Loucy (cell line): ENCODE measurements at regions not wholly inside any gene's neighbourhood (a gene's known extent, or its start where the extent isn't known, plus 50 kb on each side); places are given as distances from the start of the nearest gene placed in this dataset.

ENCODE experiments used
- H2AFZ ChIP-seq: fragments of 200-600 bp; sonication (generic); 2 replicates; pipeline ENCODE4 v1.6.0; 2016; ENCODE audit warnings: antibody characterized with exemption, mild to moderate bottlenecking, low read length, moderate library complexity
- H3F3A ChIP-seq: fragments of 200-600 bp; 2 replicates; pipeline ENCODE4 v1.6.0; 2016; ENCODE audit warnings: antibody characterized with exemption, low read depth, mild to moderate bottlenecking
- H3K27me3 ChIP-seq: fragments of 200-600 bp; sonication (generic); 2 replicates; pipeline ENCODE4 v1.6.1; 2014; ENCODE audit warnings: low read length, mild to moderate bottlenecking; ENCODE audit not compliant: insufficient read depth, poor library complexity, severe bottlenecking
- H3K36me3 ChIP-seq: fragments of 200-600 bp; sonication (generic); 2 replicates; pipeline ENCODE4 v1.6.1; 2016; ENCODE audit warnings: low read length; ENCODE audit not compliant: insufficient read depth
- H3K4me1 ChIP-seq: fragments of 200-600 bp; sonication (generic); 2 replicates; pipeline ENCODE4 v1.5.1; 2014; ENCODE audit warnings: low read length, mild to moderate bottlenecking; ENCODE audit not compliant: insufficient read depth, poor library complexity, severe bottlenecking
- H3K4me2 ChIP-seq: fragments of 200-600 bp; sonication (generic); 2 replicates; pipeline ENCODE4 v1.6.0; 2014; ENCODE audit warnings: antibody characterized with exemption, low read length, low read depth, mild to moderate bottlenecking; ENCODE audit not compliant: poor library complexity, severe bottlenecking
- H3K4me3 ChIP-seq: fragments of 200-600 bp; sonication (generic); 2 replicates; pipeline ENCODE4 v1.5.1; 2014; ENCODE audit warnings: low read length, mild to moderate bottlenecking, mixed read lengths; ENCODE audit not compliant: poor library complexity, severe bottlenecking
- H3K79me2 ChIP-seq: fragments of 200-600 bp; sonication (generic); 2 replicates; pipeline ENCODE4 v1.6.1; 2014; ENCODE audit warnings: low read length; ENCODE audit not compliant: insufficient read depth
- H3K9ac ChIP-seq: fragments of 200-600 bp; sonication (generic); 2 replicates; pipeline ENCODE4 v1.6.0; 2014; ENCODE audit warnings: mild to moderate bottlenecking, low read depth, low read length, moderate library complexity; ENCODE audit not compliant: poor library complexity, severe bottlenecking
- H3K9me2 ChIP-seq: fragments of 200-600 bp; sonication (generic); replicated peaks from 2 replicates; pipeline ENCODE4 v1.6.1; 2016; ENCODE audit warnings: low read depth, low read length, mixed read lengths
- H3K9me3 ChIP-seq: fragments of 200-600 bp; sonication (generic); 2 replicates; pipeline ENCODE4 v1.6.1; 2014; ENCODE audit warnings: mild to moderate bottlenecking, antibody characterized with exemption, low read length, low read depth; ENCODE audit not compliant: insufficient read depth
- H4K20me1 ChIP-seq: fragments of 200-600 bp; sonication (generic); 2 replicates; pipeline ENCODE4 v1.6.0; 2014; ENCODE audit warnings: antibody characterized with exemption, low read length, mild to moderate bottlenecking; ENCODE audit not compliant: insufficient read depth, poor library complexity, severe bottlenecking
- EZH2phosphoT487 ChIP-seq: fragments of 200-600 bp; IDR thresholded peaks from 2 replicates; pipeline ENCODE4 v1.6.1; 2018; ENCODE audit warnings: antibody characterized with exemption, mild to moderate bottlenecking, moderate library complexity, borderline replicate concordance
- TF ChIP-seq, protein P1 (sequence below): fragments of 200-600 bp; sonication (generic); conservative IDR thresholded peaks from 2 replicates; pipeline ENCODE4 v1.5.1; 2014; ENCODE audit warnings: mild to moderate bottlenecking, antibody characterized with exemption, low read length

DNA sequence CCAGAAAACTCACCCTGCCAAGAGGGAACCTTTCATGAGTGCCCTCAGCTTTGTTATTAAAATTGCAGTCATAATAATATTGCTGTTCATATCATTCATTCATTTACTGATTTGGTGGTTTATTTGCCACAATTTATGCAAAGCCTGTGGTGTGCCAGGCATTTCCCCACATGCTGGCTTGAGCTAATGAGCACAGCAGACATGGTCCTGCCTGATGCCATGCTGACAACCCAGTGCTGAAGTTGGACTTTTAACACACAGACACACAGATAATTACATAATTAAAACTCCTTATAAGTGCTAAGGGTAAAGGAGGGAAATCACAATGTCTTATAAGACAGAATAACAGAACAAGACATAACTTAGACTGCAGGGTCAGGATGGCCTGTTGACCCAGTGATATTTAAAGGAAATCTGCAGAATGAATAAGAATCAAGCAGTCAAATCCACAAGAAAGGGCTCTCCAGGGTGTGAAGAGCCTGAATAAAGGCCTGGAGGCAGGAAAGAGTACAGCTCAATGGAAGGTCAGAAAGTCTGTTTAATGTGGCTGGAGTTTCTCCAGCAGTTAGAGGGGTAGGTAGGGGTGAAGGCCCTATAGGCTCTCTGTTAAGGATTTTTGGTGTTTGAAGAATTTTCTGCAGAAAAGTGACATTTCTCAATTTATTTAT, 196.9 kb upstream of the CDH11 start:
- TF ChIP-seq, protein P1, sequence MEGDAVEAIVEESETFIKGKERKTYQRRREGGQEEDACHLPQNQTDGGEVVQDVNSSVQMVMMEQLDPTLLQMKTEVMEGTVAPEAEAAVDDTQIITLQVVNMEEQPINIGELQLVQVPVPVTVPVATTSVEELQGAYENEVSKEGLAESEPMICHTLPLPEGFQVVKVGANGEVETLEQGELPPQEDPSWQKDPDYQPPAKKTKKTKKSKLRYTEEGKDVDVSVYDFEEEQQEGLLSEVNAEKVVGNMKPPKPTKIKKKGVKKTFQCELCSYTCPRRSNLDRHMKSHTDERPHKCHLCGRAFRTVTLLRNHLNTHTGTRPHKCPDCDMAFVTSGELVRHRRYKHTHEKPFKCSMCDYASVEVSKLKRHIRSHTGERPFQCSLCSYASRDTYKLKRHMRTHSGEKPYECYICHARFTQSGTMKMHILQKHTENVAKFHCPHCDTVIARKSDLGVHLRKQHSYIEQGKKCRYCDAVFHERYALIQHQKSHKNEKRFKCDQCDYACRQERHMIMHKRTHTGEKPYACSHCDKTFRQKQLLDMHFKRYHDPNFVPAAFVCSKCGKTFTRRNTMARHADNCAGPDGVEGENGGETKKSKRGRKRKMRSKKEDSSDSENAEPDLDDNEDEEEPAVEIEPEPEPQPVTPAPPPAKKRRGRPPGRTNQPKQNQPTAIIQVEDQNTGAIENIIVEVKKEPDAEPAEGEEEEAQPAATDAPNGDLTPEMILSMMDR: no peak
- TF ChIP-seq EZH2phosphoT487: no peak
- Histone ChIP-seq H3K79me2 (no peaks in the 10 kb centered on the region), H3K9ac (no peak overlapping the region), H3K36me3 (no peaks in the 10 kb centered on the region), H3K4me3 (no peak overlapping the region), H3K9me3 (no peaks in the 10 kb centered on the region), H3K27me3 (no peaks in the 10 kb centered on the region), H3K4me1 (no peaks in the 10 kb centered on the region), H2AFZ (no peak overlapping the region), H3K9me2 (no peaks in the 10 kb centered on the region), H3F3A (no peaks in the 10 kb centered on the region), H4K20me1 (no peaks in the 10 kb centered on the region), H3K4me2 (no peak overlapping the region)

DNA sequence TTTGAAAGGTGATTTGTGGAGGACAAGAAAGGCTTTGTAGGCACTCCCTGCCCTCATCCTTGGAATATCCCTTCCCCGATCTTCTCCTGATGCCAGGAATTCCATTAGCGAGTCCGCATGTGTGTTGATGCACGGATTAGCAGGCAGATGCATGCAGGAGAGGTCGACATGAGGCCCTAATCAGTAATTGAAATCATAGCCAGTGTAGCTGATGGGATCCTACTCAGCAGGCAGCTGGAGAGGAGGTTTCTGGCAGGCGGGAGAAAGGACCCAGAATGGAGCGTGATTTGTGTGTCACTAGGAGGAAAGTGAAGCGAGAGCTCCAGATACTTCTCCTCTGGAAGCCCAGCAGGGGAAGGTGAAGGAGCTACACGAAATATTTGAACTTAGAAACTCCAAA, 196.3 kb upstream of the CDH11 start:
- H4K20me1 ChIP-seq: no peaks in the 10 kb centered on the region
- H3K9me2 ChIP-seq: no peaks in the 10 kb centered on the region
- TF ChIP-seq EZH2phosphoT487: no peak
- TF ChIP-seq, protein P1: no peak
- no peak overlapping the region for H2AFZ ChIP-seq
- no peak overlapping the region for H3K4me2 ChIP-seq
- H3K9ac ChIP-seq: no peak overlapping the region
- no peak overlapping the region for H3K4me3 ChIP-seq
- H3K9me3 ChIP-seq: 0 out of 2 replicates have a peak, but pooled peaks cover under 1% of the 10 kb centered on the region
- no peaks in the 10 kb centered on the region for H3K27me3 ChIP-seq
- H3K4me1 ChIP-seq: no peaks in the 10 kb centered on the region
- no peaks in the 10 kb centered on the region for H3F3A ChIP-seq
- no peaks in the 10 kb centered on the region for H3K36me3 ChIP-seq
- no peaks in the 10 kb centered on the region for H3K79me2 ChIP-seq

DNA sequence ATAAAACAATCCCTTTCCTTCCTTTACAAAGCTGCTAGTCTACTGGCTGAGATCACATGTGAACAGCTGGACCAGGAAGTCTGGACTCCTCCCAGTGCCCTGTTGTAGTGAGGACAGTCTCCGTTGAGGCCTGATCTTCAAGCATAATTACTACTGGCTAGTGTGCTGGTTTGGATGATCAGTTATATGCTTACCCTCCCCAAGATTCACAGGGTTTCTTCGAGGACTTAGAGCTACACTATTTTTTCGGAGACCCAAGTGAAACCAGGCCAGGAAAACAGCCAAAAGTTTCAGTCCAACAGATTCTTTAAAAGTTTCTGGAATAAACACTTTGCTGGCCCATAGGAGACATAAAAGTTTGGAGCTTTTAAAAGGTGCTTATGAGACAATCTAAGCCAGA, 194.9 kb upstream of the CDH11 start:
- Histone ChIP-seq H3K4me2 (no peak overlapping the region), H3K79me2 (no peaks in the 10 kb centered on the region), H4K20me1 (no peaks in the 10 kb centered on the region), H3K4me1 (no peaks in the 10 kb centered on the region), H3K9me3 (0 out of 2 replicates have a peak, but pooled peaks cover 4% of the 10 kb centered on the region), H3K36me3 (no peaks in the 10 kb centered on the region), H3K27me3 (no peaks in the 10 kb centered on the region), H3K4me3 (no peak overlapping the region), H3K9me2 (no peaks in the 10 kb centered on the region), H3K9ac (no peak overlapping the region), H2AFZ (no peak overlapping the region), H3F3A (no peaks in the 10 kb centered on the region)
- no peak for TF ChIP-seq EZH2phosphoT487
- TF ChIP-seq, protein P1: no peak
